GM20000 (cell line): ENCODE measurements at regions not wholly inside any gene's neighbourhood (a gene's known extent, or its start where the extent isn't known, plus 50 kb on each side); places are given as distances from the start of the nearest gene placed in this dataset.

ENCODE experiments used
- DNase-seq: peaks from one replicate; pipeline ENCODE4 v3.0.0; 2012; ENCODE audit warnings: low spot score
- TF ChIP-seq, protein P1 (sequence below): IDR thresholded peaks from 2 replicates; pipeline ENCODE4 v1.5.1; 2012; ENCODE audit warnings: mild to moderate bottlenecking, control low read depth; ENCODE audit errors: extremely low read depth, missing control alignments

DNA sequence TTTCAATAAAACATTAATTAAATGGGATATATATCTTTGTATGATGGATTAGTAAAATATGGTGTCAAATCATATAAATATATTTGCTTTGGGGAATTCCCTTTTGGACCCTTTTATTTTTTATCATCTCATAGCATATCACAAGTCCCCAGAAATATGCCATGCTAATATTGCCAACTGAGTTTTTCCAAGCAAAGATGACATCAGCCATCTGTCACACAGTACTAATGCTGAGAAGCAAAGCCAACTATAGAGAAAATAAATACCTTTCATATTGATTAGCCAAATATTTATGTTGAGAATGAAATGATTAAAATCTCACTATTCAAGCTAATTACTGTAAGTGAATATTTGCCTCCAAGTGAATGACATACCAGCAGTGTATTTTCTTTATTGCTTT, 575.3 kb downstream of the ETV1 start:
- DNase-seq, result no peak
- TF ChIP-seq, protein P1, sequence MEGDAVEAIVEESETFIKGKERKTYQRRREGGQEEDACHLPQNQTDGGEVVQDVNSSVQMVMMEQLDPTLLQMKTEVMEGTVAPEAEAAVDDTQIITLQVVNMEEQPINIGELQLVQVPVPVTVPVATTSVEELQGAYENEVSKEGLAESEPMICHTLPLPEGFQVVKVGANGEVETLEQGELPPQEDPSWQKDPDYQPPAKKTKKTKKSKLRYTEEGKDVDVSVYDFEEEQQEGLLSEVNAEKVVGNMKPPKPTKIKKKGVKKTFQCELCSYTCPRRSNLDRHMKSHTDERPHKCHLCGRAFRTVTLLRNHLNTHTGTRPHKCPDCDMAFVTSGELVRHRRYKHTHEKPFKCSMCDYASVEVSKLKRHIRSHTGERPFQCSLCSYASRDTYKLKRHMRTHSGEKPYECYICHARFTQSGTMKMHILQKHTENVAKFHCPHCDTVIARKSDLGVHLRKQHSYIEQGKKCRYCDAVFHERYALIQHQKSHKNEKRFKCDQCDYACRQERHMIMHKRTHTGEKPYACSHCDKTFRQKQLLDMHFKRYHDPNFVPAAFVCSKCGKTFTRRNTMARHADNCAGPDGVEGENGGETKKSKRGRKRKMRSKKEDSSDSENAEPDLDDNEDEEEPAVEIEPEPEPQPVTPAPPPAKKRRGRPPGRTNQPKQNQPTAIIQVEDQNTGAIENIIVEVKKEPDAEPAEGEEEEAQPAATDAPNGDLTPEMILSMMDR, result no peak

DNA sequence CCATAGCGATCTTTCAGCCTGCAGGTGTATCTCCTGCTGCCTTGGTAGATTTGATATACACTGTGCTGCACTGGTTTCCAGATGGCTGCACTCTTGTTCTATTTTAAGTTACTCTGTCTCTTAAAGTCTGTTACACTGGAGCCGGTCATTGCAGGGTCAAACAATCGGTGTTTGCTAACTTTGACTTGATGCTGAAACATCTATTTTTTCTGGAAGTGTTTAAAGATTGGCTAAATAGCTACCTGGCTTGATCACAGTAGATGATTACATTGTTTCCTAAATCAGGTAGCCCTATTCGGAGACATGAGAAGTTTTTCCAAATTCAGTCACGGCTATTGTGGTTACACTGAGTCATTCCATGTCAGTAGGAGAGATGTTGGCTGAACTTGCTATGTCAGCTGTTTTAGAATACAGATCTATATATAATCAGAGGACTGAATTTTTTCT, 574.8 kb downstream of the ETV1 start:
- DNase-seq, result no peak
- TF ChIP-seq, protein P1, result no peak

DNA sequence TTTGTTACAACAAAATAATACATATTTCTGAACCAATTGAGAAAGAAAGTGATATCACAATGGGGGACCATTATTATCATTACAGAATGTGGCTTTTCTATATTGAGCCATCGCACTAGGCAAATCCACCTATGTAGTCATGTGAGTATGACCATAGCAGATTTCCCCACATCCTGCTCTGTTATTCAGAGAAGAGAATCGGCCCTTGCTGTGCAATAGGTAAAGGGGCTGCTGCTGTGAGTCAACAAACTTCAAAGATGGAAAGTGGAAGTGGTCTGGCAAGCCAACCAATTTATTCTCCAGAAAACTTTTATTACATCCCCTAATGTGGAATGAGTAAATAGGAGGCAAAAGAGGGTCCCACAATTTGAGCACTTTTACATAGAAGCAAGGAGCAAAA, 573.4 kb downstream of the ETV1 start:
- DNase-seq, result no peak
- TF ChIP-seq, protein P1, result no peak

DNA sequence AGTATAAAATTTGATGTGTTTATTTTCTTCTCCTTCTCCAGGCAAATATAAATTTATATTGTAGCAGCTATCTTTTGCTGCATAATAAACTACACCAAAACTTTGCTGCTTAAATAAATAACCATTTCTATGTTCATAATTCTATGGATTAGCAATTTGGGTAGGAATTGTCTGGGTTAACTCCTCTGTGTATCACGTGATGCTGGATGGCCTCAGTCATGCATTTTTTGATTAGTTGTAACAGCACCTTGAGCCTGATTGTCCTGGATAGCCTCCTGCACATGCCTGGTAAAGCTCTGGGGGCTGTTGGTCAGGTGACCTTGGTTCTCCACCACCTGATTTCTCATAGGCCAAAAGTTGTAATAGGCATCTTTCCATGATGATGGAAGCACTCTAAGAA, 572.9 kb downstream of the ETV1 start:
- TF ChIP-seq, protein P1, result no peak
- DNase-seq, result no peak

DNA sequence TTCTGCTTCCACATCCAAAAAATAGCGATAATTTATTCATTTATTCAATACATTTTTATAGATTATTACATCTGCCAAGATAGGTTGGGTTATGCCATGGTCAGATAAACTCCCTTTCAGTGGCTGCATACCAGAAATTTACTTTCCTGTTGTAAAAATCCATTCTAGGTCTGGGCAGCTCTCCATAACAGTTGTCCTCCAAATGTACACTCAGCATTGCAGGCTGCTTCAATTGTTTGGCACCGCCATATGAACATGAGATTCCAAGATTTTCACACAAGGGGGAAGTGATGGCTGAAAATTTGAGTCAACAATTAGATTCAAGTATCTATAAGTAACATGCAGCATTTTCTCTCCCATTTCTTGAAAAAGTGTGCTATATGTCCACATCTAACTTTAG, 568.7 kb downstream of the ETV1 start:
- DNase-seq, result no peak
- TF ChIP-seq, protein P1, result no peak

DNA sequence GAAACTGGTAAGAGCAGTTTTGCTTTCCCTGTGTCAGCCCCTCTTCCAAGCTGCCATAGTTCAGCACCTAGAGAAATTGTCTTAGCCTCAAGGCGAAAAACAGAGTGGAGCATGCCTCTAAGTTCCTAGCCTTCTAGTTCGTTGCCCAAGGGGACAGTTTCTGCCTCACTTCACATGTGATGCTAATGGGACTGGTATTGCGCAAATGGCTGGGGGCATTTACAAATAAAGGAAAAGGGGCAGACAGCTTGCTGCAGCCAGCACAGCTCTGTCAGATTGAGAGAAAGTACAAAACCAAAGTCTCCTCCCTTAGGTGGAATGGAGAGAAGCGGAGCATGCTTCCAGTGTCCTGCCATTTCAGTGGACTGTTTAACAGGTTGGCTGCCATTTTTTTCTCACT, 567.7 kb downstream of the ETV1 start:
- TF ChIP-seq, protein P1, result no peak
- DNase-seq, result no peak

DNA sequence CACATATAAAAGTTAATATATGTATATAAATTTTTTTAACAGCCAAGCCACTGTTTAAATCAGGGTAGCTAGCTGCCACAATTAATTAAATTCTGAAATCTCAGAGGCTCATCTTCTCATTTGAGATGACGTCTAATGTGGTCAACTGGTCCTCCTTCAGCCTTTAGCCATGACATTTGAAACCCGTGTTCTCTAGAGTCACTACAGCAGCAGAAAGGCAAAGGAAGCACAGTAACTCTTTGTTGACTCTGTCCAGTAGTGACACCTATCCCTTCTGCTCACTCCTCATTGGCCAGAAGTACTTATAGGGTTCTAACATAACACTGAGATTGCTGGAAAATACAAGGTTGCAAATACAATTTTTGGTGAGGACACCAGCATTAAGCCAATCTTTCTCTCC, 555.5 kb downstream of the ETV1 start:
- no peak for DNase-seq
- TF ChIP-seq, protein P1, result no peak
